ENCODE measurements at regions not wholly inside any gene's neighbourhood (a gene's known extent, or its start where the extent isn't known, plus 50 kb on each side); places are given as distances from the start of the nearest gene placed in this dataset.

- Histone ChIP-seq H3K9me2 (ENCODE audit: insufficient read depth) (no peaks in the 10 kb centered on the region), H4K20me1 (ENCODE audit: insufficient read depth) (no peaks in the 10 kb centered on the region), H3K27me3 (replicated peaks; ENCODE audit: insufficient read depth) (no peaks in the 10 kb centered on the region), H3K9me3 (ENCODE audit: low read depth) (no peaks in the 10 kb centered on the region), H3K36me3 (ENCODE audit: low read depth) (no peaks in the 10 kb centered on the region), H3K4me2 (ENCODE audit: unreplicated experiment) (peak overlapping the region; percentile 20), H3F3A (ENCODE audit: insufficient read depth) (no peaks in the 10 kb centered on the region), H3K9ac (no peak overlapping the region), H2AFZ (no peak overlapping the region), H3K4me1 (ENCODE audit: insufficient read depth) (peaks cover 15% of the 10 kb centered on the region), H3K79me2 (ENCODE audit: insufficient read depth) (no peaks in the 10 kb centered on the region), H3K4me3 (no peak overlapping the region), H3K27ac (peak overlapping the region; percentile 18)
- 64 to 67% methylated on average over 3 of the region's 3 CpGs for WGBS, 2 experiments (ENCODE audit: low coverage in 1 of 2, low lambda C conversion rate in 2 of 2, missing lambda C conversion rate in 2 of 2)
- DNase-seq: no peak
- TF ChIP-seq EZH2phosphoT487 (IDR thresholded peaks at IDR 0.05; ENCODE audit: insufficient read depth, low read depth): no peak
- no peak for TF ChIP-seq EZH2 (IDR thresholded peaks at IDR 0.05; ENCODE audit: insufficient read depth, poor library complexity, severe bottlenecking)
- in situ Hi-C loops (cut with MboI): no loop called here
Observed at GRCh38 chr4:41433361-41433760, 104.6 kb upstream of the LIMCH1 start.

- in situ Hi-C loops (cut with MboI): no loop called here
- no peaks in the 10 kb centered on the region for H3K27me3 ChIP-seq (replicated peaks; ENCODE audit: insufficient read depth)
Observed at GRCh38 chr4:41435510-41435909, 102.4 kb upstream of the LIMCH1 start.

GRCh38 chr4:41436419-41436818 is 101.5 kb upstream of the LIMCH1 start:
- H3K9ac ChIP-seq: no peak overlapping the region
- TF ChIP-seq EZH2phosphoT487 (IDR thresholded peaks at IDR 0.05; ENCODE audit: insufficient read depth, low read depth) (no peak), EZH2 (IDR thresholded peaks at IDR 0.05; ENCODE audit: insufficient read depth, poor library complexity, severe bottlenecking) (no peak)
- H2AFZ ChIP-seq: no peak overlapping the region
- H3K9me3 ChIP-seq (ENCODE audit: low read depth): no peaks in the 10 kb centered on the region
- H3K79me2 ChIP-seq (ENCODE audit: insufficient read depth): no peaks in the 10 kb centered on the region
- no peaks in the 10 kb centered on the region for H3K9me2 ChIP-seq (ENCODE audit: insufficient read depth)
- H3K4me3 ChIP-seq: no peak overlapping the region
- H3K27ac ChIP-seq: no peak overlapping the region
- no peak overlapping the region for H3K4me2 ChIP-seq (ENCODE audit: unreplicated experiment)
- WGBS, 2 experiments (ENCODE audit: low coverage in 1 of 2, low lambda C conversion rate in 2 of 2, missing lambda C conversion rate in 2 of 2): 50 to 52% methylated on average over 4 of the region's 4 CpGs
- DNase-seq: no peak
- H3F3A ChIP-seq (ENCODE audit: insufficient read depth): no peaks in the 10 kb centered on the region
- no peaks in the 10 kb centered on the region for H3K27me3 ChIP-seq (replicated peaks; ENCODE audit: insufficient read depth)
- no peaks in the 10 kb centered on the region for H3K36me3 ChIP-seq (ENCODE audit: low read depth)
- H3K4me1 ChIP-seq (ENCODE audit: insufficient read depth): peaks cover 20% of the 10 kb centered on the region
- no peaks in the 10 kb centered on the region for H4K20me1 ChIP-seq (ENCODE audit: insufficient read depth)
- in situ Hi-C loops (cut with MboI): no loop called here

More at GRCh38 chr4:41435510-41435909, 102.4 kb upstream of the LIMCH1 start:
- H3K4me1 ChIP-seq (ENCODE audit: insufficient read depth): peaks cover 15% of the 10 kb centered on the region
- no peaks in the 10 kb centered on the region for H3K79me2 ChIP-seq (ENCODE audit: insufficient read depth)
- no peaks in the 10 kb centered on the region for H3F3A ChIP-seq (ENCODE audit: insufficient read depth)
- H3K27ac ChIP-seq: no peak overlapping the region
- no peaks in the 10 kb centered on the region for H3K9me3 ChIP-seq (ENCODE audit: low read depth)
- H3K9ac ChIP-seq: no peak overlapping the region
- no peak overlapping the region for H3K4me2 ChIP-seq (ENCODE audit: unreplicated experiment)
- H3K36me3 ChIP-seq (ENCODE audit: low read depth): no peaks in the 10 kb centered on the region
- H4K20me1 ChIP-seq (ENCODE audit: insufficient read depth): no peaks in the 10 kb centered on the region
- no peak for DNase-seq
- H3K4me3 ChIP-seq: no peak overlapping the region
- no peak for TF ChIP-seq EZH2phosphoT487 (IDR thresholded peaks at IDR 0.05; ENCODE audit: insufficient read depth, low read depth)
- 91 to 95% methylated on average over 1 of the region's 1 CpG for WGBS, 2 experiments (ENCODE audit: low coverage in 1 of 2, low lambda C conversion rate in 2 of 2, missing lambda C conversion rate in 2 of 2)
- no peaks in the 10 kb centered on the region for H3K9me2 ChIP-seq (ENCODE audit: insufficient read depth)
- H2AFZ ChIP-seq: no peak overlapping the region

- no peak overlapping the region for H3K9ac ChIP-seq
- H2AFZ ChIP-seq: no peak overlapping the region
- H3K4me3 ChIP-seq: no peak overlapping the region
- H3K27me3 ChIP-seq (replicated peaks; ENCODE audit: insufficient read depth): no peaks in the 10 kb centered on the region
- no peaks in the 10 kb centered on the region for H3K79me2 ChIP-seq (ENCODE audit: insufficient read depth)
- no peaks in the 10 kb centered on the region for H3K9me2 ChIP-seq (ENCODE audit: insufficient read depth)
- H3K9me3 ChIP-seq (ENCODE audit: low read depth): no peaks in the 10 kb centered on the region
- H3K27ac ChIP-seq: no peak overlapping the region
- H3F3A ChIP-seq (ENCODE audit: insufficient read depth): no peaks in the 10 kb centered on the region
- peaks cover 19% of the 10 kb centered on the region for H3K4me1 ChIP-seq (ENCODE audit: insufficient read depth)
- in situ Hi-C loops (cut with MboI): no loop called here
- H4K20me1 ChIP-seq (ENCODE audit: insufficient read depth): no peaks in the 10 kb centered on the region
- TF ChIP-seq EZH2phosphoT487 (IDR thresholded peaks at IDR 0.05; ENCODE audit: insufficient read depth, low read depth) (no peak), EZH2 (IDR thresholded peaks at IDR 0.05; ENCODE audit: insufficient read depth, poor library complexity, severe bottlenecking) (no peak)
- no peaks in the 10 kb centered on the region for H3K36me3 ChIP-seq (ENCODE audit: low read depth)
- DNase-seq: no peak
- no peak overlapping the region for H3K4me2 ChIP-seq (ENCODE audit: unreplicated experiment)
- WGBS, 2 experiments (ENCODE audit: low coverage in 1 of 2, low lambda C conversion rate in 2 of 2, missing lambda C conversion rate in 2 of 2): 25 to 29% methylated on average over 2 of the region's 2 CpGs
Observed at GRCh38 chr4:41437111-41437536, 100.8 kb upstream of the LIMCH1 start.

- Histone ChIP-seq H3K9ac (no peak overlapping the region), H2AFZ (no peak overlapping the region), H3K27me3 (replicated peaks; ENCODE audit: insufficient read depth) (no peaks in the 10 kb centered on the region), H4K20me1 (ENCODE audit: insufficient read depth) (no peaks in the 10 kb centered on the region), H3K4me1 (ENCODE audit: insufficient read depth) (peaks cover 7% of the 10 kb centered on the region; the same call in 1 of the 2 replicates), H3K79me2 (ENCODE audit: insufficient read depth) (no peaks in the 10 kb centered on the region), H3K27ac (no peak overlapping the region), H3F3A (ENCODE audit: insufficient read depth) (no peaks in the 10 kb centered on the region), H3K4me3 (no peak overlapping the region), H3K4me2 (ENCODE audit: unreplicated experiment) (no peak overlapping the region), H3K9me2 (ENCODE audit: insufficient read depth) (no peaks in the 10 kb centered on the region), H3K36me3 (ENCODE audit: low read depth) (no peaks in the 10 kb centered on the region), H3K9me3 (ENCODE audit: low read depth) (no peaks in the 10 kb centered on the region)
- no peak for DNase-seq
- in situ Hi-C loops (cut with MboI): no loop called here
- TF ChIP-seq EZH2 (IDR thresholded peaks at IDR 0.05; ENCODE audit: insufficient read depth, poor library complexity, severe bottlenecking) (no peak), EZH2phosphoT487 (IDR thresholded peaks at IDR 0.05; ENCODE audit: insufficient read depth, low read depth) (no peak)
- 46 to 53% methylated on average over 1 of the region's 1 CpG for WGBS, 2 experiments (ENCODE audit: low coverage in 1 of 2, low lambda C conversion rate in 2 of 2, missing lambda C conversion rate in 2 of 2)
Observed at GRCh38 chr4:41438931-41439297, 99.0 kb upstream of the LIMCH1 start.
